Fibroblast of peridontal ligament (primary cell): ENCODE measurements at regions not wholly inside any gene's neighbourhood (a gene's known extent, or its start where the extent isn't known, plus 50 kb on each side); places are given as distances from the start of the nearest gene placed in this dataset.

Source experiments
- DNase-seq: peaks from one replicate; pipeline ENCODE4 v3.0.0-alpha.2; 2010; ENCODE audit errors: extremely low read depth

GRCh38 chr10:3911241-3911640, 126.2 kb upstream of the KLF6 start:
- DNase-seq = no peak

GRCh38 chr10:3909339-3909738, 124.3 kb upstream of the KLF6 start:
- DNase-seq = no peak

- DNase-seq = no peak
Observed at GRCh38 chr10:3908183-3908582, 123.2 kb upstream of the KLF6 start.

DNA sequence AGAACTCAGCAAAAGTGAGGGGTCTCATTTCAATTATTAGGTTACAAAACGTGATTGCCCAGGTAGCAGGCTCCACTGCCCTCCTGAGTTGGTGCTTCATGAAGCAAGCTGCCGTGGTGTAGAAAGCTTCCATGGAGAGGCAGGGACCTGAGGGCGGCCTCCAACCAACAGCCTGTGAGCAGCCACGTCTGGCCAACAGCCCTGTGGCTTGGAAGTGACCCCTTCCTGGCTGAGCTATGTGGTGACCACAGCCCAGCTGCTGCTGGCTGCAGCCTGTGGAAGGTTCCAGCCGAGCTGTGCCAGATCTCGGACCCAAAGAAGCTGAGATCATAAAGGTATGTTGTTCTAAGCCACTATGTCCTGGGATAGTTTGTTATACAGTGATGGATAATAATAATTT, 122.5 kb upstream of the KLF6 start:
- no peak for DNase-seq

GRCh38 chr10:3906511-3907111, 121.6 kb upstream of the KLF6 start:
- peak; percentile 42 for DNase-seq

DNA sequence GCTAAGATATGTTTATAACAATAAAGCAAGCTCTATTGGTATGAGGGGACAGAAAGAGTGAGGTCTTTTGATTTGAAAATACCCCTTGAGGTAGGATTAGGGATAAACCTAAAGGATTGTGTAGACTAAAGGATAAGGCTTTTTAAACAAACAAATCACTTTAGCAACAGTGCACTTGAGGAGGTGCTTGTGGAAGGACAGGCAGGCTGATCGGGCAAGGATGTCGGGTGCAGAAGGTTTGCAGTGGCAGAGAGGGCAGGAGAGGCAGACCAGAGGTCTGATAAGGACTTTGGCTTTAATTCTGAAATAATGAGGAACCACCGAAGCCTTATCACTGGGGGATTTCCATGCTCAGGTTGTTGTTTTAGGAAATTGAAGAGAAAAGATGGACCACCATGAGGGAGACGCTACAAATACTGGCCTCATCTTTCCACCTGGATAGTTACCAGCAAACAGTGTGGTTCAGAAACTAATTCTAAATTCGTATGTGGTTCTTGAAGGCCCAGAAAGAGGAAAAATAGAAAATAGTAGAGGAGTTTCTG, 119.5 kb upstream of the KLF6 start:
- no peak for DNase-seq

DNA sequence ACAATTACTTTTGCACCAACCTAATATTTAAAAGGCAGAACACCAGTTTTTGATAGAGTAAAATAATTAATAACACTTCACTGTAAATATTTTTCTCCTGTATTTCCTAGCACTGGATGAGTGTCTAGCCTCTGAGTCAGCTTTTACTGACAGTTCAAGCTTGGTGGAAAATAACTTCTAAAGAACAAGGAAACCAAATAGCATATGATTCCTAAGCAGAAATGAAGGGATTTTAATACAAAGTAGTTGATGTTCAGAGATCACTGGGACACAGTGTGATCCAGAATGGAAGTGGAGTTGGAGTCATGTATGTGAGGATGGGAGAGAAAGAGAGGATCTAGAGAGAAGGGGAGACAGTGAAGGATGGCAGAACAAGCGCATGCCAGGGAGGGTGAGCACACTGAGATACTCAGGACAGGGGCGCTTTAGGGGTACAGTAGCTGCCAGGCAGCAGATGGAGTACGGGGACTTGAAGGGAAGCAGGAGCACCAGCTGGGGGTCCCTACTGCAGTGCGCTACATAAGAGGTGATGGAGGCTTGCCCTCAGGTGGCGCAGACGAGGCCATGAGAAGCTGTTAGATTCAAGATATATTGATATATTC, 117.9 kb upstream of the KLF6 start:
- DNase-seq = peak; percentile 40

DNA sequence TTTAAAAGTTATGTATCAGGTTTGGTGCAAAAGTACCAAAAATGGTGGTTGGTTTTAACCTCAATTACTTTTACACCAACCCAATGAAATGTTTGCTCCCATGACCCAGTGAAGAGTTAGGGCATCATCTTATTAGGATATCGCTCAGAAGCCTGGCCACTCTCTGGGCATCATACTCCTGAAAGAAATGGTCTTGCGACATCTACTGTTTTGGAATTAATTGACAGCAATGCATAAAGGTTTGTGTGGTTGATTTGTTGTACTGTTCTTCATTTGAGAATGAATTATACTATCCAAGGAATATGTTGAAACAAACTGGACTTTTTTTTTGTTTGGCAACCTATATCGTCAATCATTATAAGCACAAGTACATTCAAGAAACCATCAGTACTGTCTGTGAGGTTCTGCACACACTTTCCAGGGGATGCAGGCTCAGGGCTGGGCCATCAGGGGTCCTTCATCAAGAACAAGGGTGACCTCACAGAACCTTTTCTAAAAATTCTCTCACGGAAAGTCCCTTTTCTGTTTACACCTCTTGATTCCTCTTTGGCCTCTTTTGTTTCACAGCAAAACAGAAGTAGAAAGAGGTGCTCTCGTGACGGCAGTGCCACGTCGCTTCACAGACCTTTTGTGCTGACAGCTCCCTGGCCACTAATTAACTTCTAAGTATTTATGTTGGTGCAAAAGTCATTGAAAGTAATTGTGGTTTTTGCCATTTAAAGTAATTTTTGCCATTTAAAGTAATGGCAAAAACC, 117.2 kb upstream of the KLF6 start:
- DNase-seq = no peak

DNA sequence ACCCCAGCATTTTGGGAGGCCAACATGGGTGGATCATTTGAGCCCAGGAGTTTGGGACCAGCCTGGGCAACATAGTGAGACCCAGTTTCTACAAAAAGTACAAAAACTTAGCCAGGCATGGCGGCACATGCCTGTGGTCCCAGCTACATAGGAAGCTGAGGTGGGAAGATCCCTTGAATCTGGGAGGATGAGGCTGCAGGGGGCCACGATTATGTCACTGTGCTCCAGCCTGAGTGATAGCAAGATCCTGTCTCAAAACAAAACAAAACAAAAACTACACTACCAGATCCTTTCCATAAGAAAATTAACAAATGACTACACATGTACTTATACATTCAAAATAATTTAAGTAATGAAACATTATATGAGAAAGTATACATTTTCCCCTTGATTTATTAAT, 116.4 kb upstream of the KLF6 start:
- no peak for DNase-seq

GRCh38 chr10:3900391-3900790, 115.4 kb upstream of the KLF6 start:
- DNase-seq = no peak

- no peak for DNase-seq
Observed at GRCh38 chr10:3898821-3899220, 113.8 kb upstream of the KLF6 start.

GRCh38 chr10:3897156-3897555, 112.1 kb upstream of the KLF6 start:
- DNase-seq = peak; percentile 58

DNA sequence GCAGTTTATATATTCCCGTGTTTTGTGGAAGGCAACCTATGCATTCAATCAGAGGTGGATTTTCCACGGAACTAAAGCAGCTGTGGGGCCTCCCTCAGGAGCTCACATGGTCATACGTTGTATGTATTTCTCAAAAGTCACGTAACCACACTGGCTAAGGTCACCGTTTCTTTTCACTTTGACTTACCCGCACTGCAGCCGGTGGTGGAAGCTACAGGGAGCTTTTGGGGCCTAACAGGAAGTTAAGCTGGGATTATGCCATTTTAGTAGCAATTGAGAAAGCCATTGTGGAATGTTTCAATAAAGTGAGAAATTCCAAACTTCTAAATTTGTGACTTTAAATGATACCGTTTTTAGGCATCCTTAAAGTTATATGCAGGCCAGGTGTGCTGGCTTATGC, 111.2 kb upstream of the KLF6 start:
- no peak for DNase-seq

DNA sequence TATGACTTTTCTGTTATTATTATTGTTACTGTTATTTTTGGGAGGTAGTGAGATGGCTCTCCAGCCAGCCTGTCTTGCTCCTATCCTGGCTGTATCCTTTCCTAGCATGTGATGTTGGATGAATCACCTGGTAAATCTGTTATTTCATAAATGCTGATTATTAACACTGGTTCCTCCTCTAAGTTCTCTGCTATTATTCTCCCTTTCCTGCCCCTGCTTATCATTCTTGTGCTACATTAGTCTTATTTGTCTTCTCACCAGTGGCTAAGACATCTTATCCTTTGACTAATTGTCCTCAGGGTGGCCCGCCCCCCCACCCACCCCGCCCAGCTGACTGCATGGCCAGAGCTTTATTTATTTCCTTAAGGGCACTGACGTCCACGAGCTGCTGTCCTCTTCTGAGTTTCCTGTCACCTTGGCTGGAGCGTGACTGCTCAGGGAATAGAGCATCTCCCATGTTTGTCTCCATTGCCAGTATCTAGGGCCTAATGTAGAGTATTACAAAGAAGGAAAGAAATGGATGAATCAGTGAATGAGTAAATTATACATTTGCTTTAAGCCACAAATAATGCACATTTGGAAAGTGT, 110.1 kb upstream of the KLF6 start:
- peak; percentile 21 for DNase-seq

GRCh38 chr10:3893901-3894563, 109.0 kb upstream of the KLF6 start:
- peak; percentile 26 for DNase-seq

GRCh38 chr10:3892440-3893425, 107.7 kb upstream of the KLF6 start:
- no peak for DNase-seq

DNA sequence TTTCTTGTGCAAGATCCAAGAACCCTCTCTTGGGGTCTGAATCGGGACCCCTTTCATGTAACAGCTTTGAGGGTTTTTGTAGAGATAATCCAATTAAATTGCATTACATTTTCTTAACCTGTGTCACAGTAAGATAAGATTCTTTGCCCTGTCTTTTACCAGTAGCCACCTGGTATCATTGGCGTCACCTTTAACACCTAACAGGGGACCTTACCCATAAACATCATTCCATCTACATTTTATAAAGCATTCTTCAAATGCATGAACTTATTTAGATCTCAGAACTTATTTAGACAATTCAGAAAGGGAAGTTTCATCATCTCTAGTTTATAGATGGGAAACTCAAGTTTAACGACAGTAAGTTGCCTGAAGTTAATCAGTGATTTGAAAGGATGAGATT, 106.4 kb upstream of the KLF6 start:
- DNase-seq = no peak

GRCh38 chr10:3890602-3891352, 105.8 kb upstream of the KLF6 start:
- no peak for DNase-seq

DNA sequence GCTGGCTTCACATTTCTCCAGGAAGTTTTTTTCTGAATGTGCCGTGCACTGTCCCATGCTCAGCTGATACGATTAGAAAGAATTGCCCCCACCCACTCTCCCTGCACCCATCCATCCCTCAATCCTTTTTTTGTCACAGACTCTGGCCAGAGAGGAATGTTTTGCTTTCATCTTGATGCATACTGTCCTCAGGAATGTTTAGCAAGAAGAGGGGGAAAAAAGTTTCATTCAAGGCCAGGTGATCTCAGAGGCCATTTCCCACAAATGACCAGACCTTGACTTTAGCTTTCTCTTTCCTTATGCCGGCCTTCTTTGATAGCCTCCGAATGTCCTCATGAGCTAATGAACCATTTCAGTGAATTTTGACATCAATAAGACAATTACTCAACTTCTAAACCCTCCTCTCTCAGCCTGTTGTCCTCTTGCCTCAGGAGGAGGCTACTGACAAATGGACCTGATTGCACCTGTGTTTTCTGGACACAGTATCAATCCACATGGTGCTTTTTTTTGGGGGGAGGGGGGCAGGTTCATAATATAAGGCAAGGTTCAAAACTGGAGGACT, 105.0 kb upstream of the KLF6 start:
- peak; percentile 41 for DNase-seq
